Prostate gland (tissue), 2 donors: ENCODE measurements at regions not wholly inside any gene's neighbourhood (a gene's known extent, or its start where the extent isn't known, plus 50 kb on each side); places are given as distances from the start of the nearest gene placed in this dataset.

ENCODE experiments used
- DNase-seq: peaks from one replicate; pipeline ENCODE4 v3.0.0-alpha.2; 2019; ENCODE audit warnings: low spot score
- H3K27ac ChIP-seq, 2 donors: fragments of 200-600 bp; sonication (generic); 2 replicates each; pipeline ENCODE4 v1.5.1; 2017 to 2019
- H3K27me3 ChIP-seq: fragments of 200-600 bp; sonication (generic); replicated peaks from 2 replicates; pipeline ENCODE4 v1.5.1; 2019; ENCODE audit not compliant: insufficient read depth
- H3K36me3 ChIP-seq, 2 donors: fragments of 200-600 bp; sonication (generic); 1 replicate in 1 of 2; 2 replicates in 1 of 2; pipeline versions ENCODE4 v1.5.1 to v1.8.1; 2017 to 2019
- H3K4me1 ChIP-seq: fragments of 200-600 bp; sonication (generic); replicated peaks from 2 replicates; pipeline ENCODE4 v1.5.1; 2019
- H3K4me3 ChIP-seq, 2 donors: fragments of 200-600 bp; sonication (generic); 2 replicates each; pipeline ENCODE4 v1.5.1; 2017 to 2019
- H3K9me3 ChIP-seq: fragments of 200-600 bp; sonication (generic); 2 replicates; pipeline ENCODE4 v1.5.1; 2017
- CTCF ChIP-seq, 4 experiments: fragments of 200-600 bp in 2 of 4; fragments of 450-650 bp in 2 of 4; sonication (generic) in 2 of 4; IDR thresholded peaks; 1 replicate in 3 of 4; 2 replicates in 1 of 4; pipeline ENCODE4 v1.5.1; 2016 to 2019; ENCODE audit warnings: antibody characterized with exemption in 4 of 4, mild to moderate bottlenecking in 2 of 4, moderate library complexity in 2 of 4
- POLR2A ChIP-seq: fragments of 450-650 bp; IDR thresholded peaks from one replicate; pipeline ENCODE4 v1.6.1; 2016; ENCODE audit warnings: antibody characterized with exemption, mild to moderate bottlenecking
- POLR2AphosphoS5 ChIP-seq: sonication (generic); formaldehyde crosslinking; IDR thresholded peaks from one replicate; pipeline ENCODE4 v1.6.1; 2017; ENCODE audit warnings: antibody characterized with exemption
- WGBS: methylation state at CpG from one replicate; pipeline ENCODE4 v1.1.5; 2018; 5-methylcytosine and 5-hydroxymethylcytosine counted together
- intact Hi-C: fragments of 100-400 bp; cut with DNase I; formaldehyde crosslinking; loops from one replicate; pipeline ENCODE4 v1.14.2; 2022

- 66% methylated on average over 8 of the region's 8 CpGs for WGBS
- Histone ChIP-seq H3K9me3 (no peaks in the 10 kb centered on the region), H3K27me3 (peaks cover 3% of the 10 kb centered on the region), H3K36me3 (no peaks in the 10 kb centered on the region), H3K27ac (no peak overlapping the region), H3K4me3 (no peak overlapping the region), H3K4me1 (no peaks in the 10 kb centered on the region)
- no peak for DNase-seq
- intact Hi-C loops, result no loop called here
- TF ChIP-seq POLR2AphosphoS5 (no peak), POLR2A (no peak), CTCF (IDR thresholded peaks at IDR 0.05) (no peak)
Measured at GRCh38 chr13:112248406-112248760, 127.8 kb upstream of the SPACA7 start.

- Histone ChIP-seq H3K4me1 (no peaks in the 10 kb centered on the region), H3K27ac (no peak overlapping the region), H3K27me3 (peaks cover 5% of the 10 kb centered on the region), H3K4me3 (no peak overlapping the region), H3K9me3 (no peaks in the 10 kb centered on the region), H3K36me3 (no peaks in the 10 kb centered on the region)
- 64% methylated on average over 25 of the region's 25 CpGs for WGBS
- TF ChIP-seq CTCF (IDR thresholded peaks at IDR 0.05) (no peak), POLR2A (no peak), POLR2AphosphoS5 (no peak)
- intact Hi-C loops, result no loop called here
- DNase-seq, result no peak
Measured at GRCh38 chr13:112248862-112249592, 127.1 kb upstream of the SPACA7 start.

GRCh38 chr13:112249644-112250610, 126.2 kb upstream of the SPACA7 start:
- WGBS, result 83% methylated on average over 39 of the region's 39 CpGs
- intact Hi-C loops, result no loop called here
- no peak for TF ChIP-seq POLR2AphosphoS5
- TF ChIP-seq POLR2A, result no peak
- no peak for TF ChIP-seq CTCF (IDR thresholded peaks at IDR 0.05)
- no peak for DNase-seq
- H3K27ac ChIP-seq, result no peak overlapping the region
- H3K27me3 ChIP-seq, result peaks cover 5% of the 10 kb centered on the region
- H3K36me3 ChIP-seq, result no peaks in the 10 kb centered on the region
- H3K4me3 ChIP-seq, result no peak overlapping the region
- H3K9me3 ChIP-seq, result no peaks in the 10 kb centered on the region
- H3K4me1 ChIP-seq, result no peaks in the 10 kb centered on the region

- no peak for TF ChIP-seq POLR2AphosphoS5
- no peak for TF ChIP-seq CTCF (IDR thresholded peaks at IDR 0.05)
- TF ChIP-seq POLR2A, result no peak
- no peak overlapping the region for H3K27ac ChIP-seq
- no peaks in the 10 kb centered on the region for H3K36me3 ChIP-seq
- no peaks in the 10 kb centered on the region for H3K9me3 ChIP-seq
- no peaks in the 10 kb centered on the region for H3K4me1 ChIP-seq
- 87% methylated on average over 22 of the region's 22 CpGs for WGBS
- H3K27me3 ChIP-seq, result peaks cover 5% of the 10 kb centered on the region
- H3K4me3 ChIP-seq, result no peak overlapping the region
- intact Hi-C loops, result no loop called here
- no peak for DNase-seq
Measured at GRCh38 chr13:112250788-112251445, 125.2 kb upstream of the SPACA7 start.
